Retinal pigment epithelial cell (primary cell): ENCODE measurements at regions not wholly inside any gene's neighbourhood (a gene's known extent, or its start where the extent isn't known, plus 50 kb on each side); places are given as distances from the start of the nearest gene placed in this dataset.
A peak's percentile ranks its signal among the peaks of the same experiment; 100 is the strongest.

ENCODE experiments used
- DNase-seq: peaks from one replicate; pipeline ENCODE4 v3.0.0-alpha.2; 2010; ENCODE audit warnings: low read depth
- H3K4me3 ChIP-seq: 2 replicates; pipeline ENCODE4 v1.5.1; 2011; ENCODE audit warnings: mild to moderate bottlenecking, low read length, control low read depth, moderate library complexity
- CTCF ChIP-seq: conservative IDR thresholded peaks from 2 replicates; pipeline ENCODE4 v1.5.1; 2011; ENCODE audit warnings: low read depth, low read length, control low read depth, inconsistent platforms

- no peak overlapping the region for H3K4me3 ChIP-seq
- no peak for DNase-seq
- no peak for TF ChIP-seq CTCF
Observed at GRCh38 chr6:8780653-8781052, 345.3 kb upstream of the SLC35B3 start.

GRCh38 chr6:8764733-8765132, 329.4 kb upstream of the SLC35B3 start:
- DNase-seq = peak; percentile 9
- no peak for TF ChIP-seq CTCF
- no peak overlapping the region for H3K4me3 ChIP-seq

GRCh38 chr6:8760951-8761350, 325.6 kb upstream of the SLC35B3 start:
- no peak for TF ChIP-seq CTCF
- H3K4me3 ChIP-seq = no peak overlapping the region
- DNase-seq = no peak

- H3K4me3 ChIP-seq = no peak overlapping the region
- no peak for DNase-seq
- no peak for TF ChIP-seq CTCF
Observed at GRCh38 chr6:8758412-8758811, 323.1 kb upstream of the SLC35B3 start.

GRCh38 chr6:8750627-8751026, 315.3 kb upstream of the SLC35B3 start:
- TF ChIP-seq CTCF = no peak
- H3K4me3 ChIP-seq = no peak overlapping the region
- DNase-seq = no peak

GRCh38 chr6:8749465-8749864, 314.1 kb upstream of the SLC35B3 start:
- TF ChIP-seq CTCF = no peak
- no peak for DNase-seq

GRCh38 chr6:8743170-8743745, 307.9 kb upstream of the SLC35B3 start:
- H3K4me3 ChIP-seq = no peak overlapping the region
- no peak for TF ChIP-seq CTCF
- no peak for DNase-seq

More at GRCh38 chr6:8749465-8749864, 314.1 kb upstream of the SLC35B3 start:
- H3K4me3 ChIP-seq = no peak overlapping the region
